Glomerular endothelial cell (primary cell): ENCODE measurements at regions not wholly inside any gene's neighbourhood (a gene's known extent, or its start where the extent isn't known, plus 50 kb on each side); places are given as distances from the start of the nearest gene placed in this dataset.
"Not testable (repeated sequence)": the region's sequence is repeated elsewhere in the genome, so short reads cannot be mapped to it uniquely, and the experiment has no call there.

Source experiments
- DNase-seq: peaks from one replicate; pipeline ENCODE4 v3.0.0-alpha.2; 2011; ENCODE audit warnings: low read depth, low spot score; ENCODE audit errors: extremely low read depth

DNA sequence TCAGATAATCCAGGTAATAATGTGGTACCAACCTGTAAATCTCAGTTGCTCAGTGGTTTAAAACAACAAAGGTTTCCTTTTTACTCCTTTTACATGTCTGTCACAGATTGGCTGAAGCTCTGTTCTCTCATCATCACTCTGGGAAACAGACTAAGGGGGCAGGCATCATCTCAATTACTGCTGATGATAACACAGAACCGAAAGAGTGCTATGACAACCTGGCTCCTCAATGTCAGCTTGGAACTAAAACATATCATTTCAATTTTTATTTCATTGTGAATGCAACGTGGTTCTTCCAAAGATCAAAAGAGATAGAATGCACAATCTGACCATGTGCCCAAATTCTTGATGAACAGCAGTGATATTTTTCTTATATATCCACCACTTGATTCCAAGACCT is 1315.0 kb upstream of the CDH2 start:
- DNase-seq: no peak

DNA sequence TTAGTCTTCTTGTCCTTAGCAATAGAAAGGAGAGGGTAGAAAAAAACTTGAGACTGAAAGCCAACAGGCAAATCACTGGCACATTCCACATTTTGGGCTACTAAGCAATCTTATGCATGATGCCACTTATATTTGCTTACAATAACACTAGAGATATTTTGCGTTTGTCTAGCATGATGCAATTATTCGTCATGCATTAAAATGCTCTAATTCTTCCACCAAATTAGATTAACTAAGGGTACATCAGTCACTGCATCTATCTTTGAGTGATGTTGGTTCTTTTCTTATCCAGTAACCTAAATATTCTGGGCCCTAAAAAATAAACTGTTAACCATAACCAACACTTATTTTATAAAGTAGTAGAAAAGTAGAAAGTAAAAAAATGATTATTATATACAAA is 1311.7 kb upstream of the CDH2 start:
- no peak for DNase-seq

DNA sequence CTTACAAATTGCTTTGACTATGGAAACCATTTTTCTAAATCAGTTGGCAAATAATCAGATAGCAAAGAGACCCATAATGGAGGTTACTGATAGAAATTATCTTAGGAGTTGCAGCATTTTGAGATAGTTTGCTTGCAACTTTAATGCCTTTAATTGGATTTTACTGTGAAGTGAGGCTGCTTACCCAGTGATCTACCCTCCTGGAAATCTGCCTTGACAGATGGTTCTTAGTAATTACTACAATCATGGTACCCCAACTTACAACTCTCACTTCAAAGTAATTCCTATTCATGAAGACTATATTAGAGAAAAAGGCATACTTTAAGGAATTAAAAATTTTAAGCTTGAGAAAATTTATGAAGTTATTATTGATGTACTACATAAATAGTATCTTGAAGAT is 1288.6 kb upstream of the CDH2 start:
- no peak for DNase-seq

DNA sequence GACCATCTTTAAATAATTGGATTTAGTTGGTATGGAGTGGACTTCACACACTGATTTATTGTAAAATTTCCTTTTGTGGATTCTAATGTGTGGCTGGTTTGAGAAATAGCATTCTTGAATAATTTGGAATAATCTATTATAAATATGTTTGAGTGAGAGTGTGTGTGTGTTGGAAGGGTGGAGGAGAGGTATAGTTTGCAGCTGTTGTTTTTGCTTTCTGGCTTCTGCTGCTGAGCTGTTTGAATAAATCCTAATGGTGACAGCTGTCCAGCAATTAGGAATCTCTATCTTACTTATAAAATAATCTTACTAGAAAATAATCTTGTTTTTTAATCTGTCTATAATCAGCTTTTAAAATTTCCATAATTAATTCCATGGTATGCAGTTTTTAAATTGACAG is 1283.0 kb upstream of the CDH2 start:
- no peak for DNase-seq

DNA sequence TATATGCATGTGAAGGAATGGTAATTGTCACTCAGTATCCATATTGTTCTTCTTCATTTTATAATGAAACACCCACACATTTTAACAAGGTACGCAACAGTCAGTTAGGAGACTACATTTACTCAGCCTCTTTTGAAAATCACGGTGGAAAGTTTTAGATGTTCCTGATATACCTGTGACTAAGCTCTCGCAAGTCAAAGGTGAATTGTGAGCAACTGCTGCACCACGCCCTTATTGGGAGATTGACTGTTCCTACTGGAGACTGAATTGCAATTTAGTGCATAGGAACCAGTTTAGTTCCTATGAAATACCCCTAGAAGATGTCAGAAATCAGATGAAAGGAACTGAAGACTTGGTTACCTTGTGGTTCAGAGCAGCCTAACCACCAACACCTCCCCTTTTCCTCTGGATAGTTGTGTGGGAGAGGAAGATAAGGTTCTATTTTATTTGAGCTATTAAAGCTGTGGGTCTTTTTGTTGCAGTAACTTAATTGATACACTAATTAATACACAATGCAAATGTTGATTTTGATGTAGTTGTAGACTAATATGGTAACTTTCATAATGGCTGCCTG is 1280.5 kb upstream of the CDH2 start:
- DNase-seq: no peak

DNA sequence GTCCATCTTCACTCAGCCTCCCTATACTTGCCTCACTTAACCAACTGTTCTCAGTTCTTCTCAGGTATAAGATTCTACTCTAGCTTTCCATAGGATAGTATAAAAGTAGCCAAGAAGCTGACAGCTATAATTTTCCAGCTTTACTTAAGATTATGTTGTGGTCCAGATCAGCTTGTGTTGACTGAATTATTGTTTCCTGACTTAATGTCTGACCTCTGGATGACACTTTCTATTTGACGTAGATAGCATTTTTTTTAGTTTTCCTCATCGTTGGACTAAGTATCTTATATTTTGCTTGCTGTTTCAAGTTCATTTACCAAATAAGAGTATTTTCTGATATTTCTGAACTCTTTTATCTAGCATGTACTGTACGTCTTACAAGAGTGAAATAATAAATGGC is 1272.5 kb upstream of the CDH2 start:
- DNase-seq: no peak

DNA sequence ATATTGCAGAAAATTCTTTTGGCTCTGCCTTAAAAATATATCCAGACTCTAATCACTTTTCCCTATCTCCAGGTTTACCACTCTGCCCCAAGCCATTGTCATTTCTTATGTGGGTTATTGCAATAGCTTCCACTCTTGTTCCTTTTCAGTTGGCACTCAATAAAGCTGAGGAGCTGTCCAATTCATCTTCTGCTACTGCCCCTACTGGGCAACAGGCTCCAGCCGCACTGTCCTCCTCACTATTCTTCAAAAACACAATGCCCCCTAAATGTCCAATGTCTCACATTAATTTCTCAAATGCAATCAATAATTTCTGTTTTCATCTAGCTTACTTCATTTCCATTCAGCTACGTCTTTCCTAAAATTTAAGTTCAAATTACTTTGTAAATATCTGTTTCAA is 1262.5 kb upstream of the CDH2 start:
- DNase-seq: no peak

DNA sequence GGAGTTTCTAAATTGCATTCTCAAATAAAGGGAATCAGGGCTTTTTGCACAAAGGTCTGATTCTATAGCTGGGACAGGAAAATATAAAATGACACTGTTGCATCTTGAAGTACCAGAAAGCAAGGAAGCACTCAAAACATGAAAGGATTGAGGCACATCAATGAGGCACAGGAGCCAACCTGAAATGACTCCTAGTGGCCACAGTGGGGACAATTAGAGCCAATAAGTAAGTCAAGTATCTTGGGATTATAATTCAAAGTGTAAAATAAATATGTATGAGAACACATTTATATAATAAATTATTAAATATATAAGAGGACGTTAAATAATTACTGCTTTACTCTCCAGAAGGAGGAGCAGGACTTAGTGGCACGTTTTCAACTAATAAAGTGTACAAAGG is 1259.5 kb upstream of the CDH2 start:
- DNase-seq: no peak

DNA sequence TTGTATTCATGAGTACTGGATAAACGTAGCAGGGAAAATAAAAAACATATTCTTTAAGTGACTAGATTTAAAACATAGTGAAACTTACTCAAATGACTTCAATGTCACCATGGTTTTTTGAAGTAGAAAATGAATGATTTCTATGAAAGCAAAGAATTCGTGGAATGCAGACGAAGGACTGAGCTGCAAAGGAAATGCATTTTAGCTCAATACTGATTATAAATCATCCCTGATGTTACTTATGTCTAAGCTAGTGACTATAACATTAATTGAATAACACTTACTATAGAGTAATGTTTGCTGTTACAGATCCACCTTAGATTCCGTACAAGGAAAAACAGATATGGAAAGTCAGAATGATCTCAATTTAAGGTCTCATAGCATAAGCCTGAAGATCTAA is 1257.7 kb upstream of the CDH2 start:
- no peak for DNase-seq

DNA sequence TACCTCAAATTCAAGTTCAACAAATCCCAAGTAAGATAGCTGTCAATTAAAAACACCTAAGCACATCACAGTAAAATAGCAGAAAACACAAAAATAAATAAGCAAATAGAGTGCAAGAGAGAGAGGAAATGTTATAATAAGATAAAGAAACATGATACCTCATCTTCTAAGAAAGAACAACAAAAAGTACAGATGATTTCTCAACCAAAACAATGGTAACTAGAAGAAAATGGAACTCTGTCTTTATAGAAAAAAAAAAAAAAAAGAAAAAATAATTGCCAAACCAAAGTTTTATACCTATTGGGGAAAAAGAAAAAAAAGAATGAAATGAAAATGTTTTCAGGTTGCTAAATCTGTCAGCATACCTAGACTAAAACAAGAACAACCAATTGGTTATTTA is 1253.5 kb upstream of the CDH2 start:
- no peak for DNase-seq

DNA sequence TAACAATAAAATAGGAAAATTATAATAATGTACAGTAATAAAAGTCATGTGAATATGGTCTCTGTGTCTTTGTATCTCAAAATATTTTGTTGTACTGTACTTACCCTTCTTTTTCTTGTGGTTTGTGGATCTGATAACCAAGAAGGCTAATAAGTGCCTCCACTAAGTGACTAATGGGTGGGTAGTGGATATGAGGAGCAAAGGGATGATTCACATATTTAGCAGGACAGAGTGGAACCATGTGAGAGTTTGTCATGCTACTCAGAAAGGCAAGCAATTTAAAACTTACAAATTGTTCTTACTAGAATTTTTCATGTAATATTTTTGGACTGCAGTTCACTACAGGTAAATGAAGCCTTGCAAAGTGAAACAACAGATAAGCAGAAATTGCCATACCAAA is 1241.2 kb upstream of the CDH2 start:
- DNase-seq: no peak

DNA sequence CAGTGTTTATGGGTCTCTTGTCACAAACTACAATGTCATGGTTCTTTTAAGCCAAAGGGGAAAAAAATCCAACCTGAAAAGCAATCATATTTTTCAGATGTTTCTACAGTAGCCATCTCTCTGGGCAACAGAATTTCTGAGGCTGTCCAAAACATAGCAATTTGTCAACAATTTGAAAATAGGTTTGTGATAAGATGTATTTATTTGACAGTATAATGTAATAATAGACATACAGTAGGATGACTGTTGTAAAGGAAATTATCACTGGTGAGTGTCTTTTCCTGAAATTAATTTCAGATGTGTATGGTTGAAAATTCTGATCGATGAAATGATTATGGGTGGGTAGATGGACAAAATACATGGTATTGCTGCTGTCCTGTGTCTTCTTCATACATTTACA is 1230.1 kb upstream of the CDH2 start:
- no peak for DNase-seq

DNA sequence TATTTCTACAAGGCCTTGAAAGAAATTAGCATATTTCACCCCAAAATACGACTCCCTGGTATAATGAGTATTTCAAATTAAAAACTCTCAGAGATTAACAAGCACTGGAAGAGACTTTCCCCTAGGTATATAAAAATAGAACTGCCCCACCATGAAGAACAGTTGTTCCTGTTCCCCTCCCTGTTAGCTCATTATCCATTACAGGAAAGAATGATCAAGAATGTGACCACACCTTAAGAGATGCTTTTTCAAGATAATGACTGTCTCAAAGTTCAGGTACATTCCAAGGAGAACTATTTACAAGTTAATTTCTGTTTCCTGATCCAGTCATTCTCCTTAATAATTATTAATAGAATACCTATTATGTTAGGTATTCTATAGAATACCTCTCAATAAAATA is 1220.6 kb upstream of the CDH2 start:
- no peak for DNase-seq

DNA sequence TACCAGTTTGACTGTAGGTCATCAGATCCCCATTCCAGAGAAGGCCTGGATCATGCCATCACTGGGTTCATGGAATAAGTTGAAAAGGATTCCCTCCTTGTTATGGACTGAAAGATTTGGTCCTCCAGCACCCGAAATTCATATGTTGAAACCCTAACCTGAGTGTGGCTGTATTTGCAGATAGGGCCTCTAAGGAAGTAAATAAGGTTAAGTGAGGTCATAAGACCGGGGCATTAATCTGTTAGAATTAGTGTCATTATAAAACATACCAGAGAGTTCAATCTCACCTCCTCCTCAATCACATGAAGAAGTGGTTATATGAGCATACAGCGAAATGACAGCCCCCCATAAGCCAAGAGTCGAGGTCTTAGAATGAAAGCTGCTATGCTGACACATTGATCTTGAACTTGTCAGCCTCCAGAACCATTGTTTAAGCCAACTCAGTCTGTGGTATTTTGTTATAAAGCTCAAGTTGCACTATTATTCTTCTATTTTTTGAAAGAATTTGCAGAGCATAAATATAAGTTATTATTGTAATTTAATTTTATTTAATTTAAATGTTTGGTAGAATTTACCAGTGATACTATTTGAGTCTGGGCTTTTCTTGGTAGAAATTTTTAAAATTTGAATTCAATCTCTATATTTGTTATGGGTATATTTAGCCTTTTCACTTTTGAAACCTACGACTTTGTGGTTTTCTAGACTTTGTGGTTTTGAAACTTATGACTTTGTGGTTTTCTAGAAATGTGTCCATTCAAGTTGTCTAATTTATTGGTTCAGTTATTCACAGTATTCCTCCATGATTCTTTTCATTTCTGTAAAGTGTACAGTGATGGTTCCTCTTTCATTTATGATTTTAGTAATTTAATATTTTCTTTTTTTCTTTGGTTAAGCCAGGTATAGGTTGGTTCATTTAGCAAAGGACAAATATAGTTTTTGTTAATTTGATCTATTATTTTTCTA is 1206.7 kb upstream of the CDH2 start:
- no peak for DNase-seq

DNA sequence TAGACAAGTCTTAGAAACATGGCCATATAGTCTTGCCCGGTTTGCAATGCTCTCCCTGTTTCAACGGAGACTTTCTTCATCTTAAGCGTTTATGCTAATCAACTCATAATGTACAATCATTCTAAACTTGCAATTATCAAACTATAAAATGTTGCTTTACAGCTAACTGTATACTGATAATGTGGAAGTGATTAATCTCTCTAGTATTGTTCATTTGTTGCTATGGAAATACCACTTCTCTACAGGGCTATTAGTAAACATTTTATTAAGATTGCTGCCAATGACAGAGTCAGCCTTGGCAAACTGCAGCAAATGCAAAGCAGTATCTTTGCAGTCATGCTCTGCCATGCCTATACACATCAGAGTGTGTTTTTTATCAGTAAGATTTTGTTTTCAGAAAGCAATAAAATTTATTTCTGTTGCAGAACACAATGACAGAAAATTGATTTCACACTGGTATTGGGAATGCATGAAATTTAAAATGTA is 1201.8 kb upstream of the CDH2 start:
- no peak for DNase-seq

DNA sequence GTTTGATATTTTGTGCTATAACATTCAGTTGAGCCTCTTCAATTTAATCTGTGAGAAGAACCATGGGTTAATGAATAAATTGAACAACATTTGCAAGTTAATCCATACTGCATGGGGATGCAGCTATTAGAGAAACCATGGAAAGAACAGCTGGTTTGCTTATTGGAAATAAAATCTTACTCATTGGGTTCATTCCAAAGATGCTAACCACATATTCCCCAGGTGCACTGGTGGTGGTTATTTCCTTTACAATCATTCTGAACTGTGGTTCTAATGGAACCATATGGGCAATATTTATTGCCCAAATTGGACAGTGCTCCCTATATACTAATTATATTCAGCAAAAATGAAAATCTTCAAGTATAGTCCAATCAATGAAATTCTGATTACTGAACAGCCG is 1200.4 kb upstream of the CDH2 start:
- DNase-seq: no peak

DNA sequence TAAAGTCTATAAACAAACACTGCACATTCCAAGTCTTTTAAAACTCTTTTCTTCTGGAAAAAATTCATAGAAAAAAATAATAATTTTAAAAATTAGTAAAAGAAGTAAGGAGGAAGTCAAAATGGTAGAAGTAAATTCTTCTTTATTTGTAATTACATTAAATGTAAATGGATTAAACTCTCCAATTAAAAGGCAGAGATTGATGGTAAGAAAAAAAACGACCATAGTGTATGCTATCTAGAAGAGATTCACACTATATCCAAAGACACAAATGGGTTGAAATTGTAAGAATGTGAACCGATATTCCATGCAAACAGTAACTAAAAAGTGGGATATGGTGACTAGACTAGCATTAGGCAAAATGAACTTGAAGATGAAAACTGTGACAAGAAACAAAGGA is 1196.1 kb upstream of the CDH2 start:
- DNase-seq: no peak

DNA sequence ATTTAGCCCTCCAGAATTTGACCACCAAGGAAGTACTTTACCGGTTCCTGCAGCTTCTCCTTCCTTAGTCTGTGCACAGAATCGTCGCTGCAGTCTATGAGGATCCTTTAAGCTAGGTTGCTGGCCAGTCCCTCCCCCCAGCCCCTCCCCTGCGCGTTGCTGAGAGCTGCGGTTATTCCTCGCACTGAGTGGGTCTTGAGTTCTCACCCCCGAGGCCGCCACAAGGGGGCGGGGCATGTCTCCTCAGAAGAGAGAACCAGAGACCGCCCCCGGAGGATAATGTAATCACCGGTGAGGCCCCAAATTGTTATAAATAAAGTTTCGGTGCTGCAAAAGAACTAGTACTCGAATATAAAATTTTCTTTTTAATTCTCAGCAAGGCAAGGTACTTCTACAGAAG is 1184.9 kb upstream of the CDH2 start:
- no peak for DNase-seq

DNA sequence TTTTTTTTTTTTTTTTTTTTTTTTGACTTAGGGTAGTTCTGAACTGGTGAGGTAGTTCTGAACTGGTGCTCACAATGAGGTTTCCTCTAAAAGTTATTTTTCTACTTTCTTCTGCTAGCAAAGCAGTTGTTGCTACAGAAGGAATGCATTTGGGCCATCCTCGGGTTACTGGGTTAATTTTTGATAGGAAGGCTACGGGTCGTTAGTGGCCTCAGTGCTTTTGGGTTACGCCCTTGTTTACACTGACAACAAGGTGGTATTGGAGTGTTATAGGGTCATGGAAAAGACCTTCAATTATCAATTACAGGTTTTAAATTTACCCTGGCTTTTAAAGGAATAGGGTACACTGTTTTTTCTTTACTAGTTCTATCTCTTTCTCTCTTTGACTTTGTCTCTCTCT is 1183.7 kb upstream of the CDH2 start:
- not testable (repeated sequence) for DNase-seq

DNA sequence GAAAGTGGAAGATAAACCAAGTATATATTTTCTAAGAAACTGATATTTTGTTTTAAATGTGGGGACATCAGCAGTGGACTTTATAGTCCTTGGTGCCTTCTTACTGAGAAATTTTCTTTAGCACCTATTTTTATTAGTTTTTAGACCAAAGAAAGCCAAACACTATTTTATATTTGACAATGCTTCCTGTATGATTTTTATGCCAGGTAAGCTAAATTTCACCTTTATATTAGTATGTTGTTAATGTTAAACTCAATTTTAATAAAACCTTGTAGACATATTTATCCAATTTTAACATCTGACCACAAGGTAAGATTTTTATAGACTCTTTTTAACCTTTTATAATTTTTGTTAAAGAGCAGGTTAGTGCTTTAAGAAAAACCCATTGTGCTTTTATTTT is 1182.3 kb upstream of the CDH2 start:
- not testable (repeated sequence) for DNase-seq

DNA sequence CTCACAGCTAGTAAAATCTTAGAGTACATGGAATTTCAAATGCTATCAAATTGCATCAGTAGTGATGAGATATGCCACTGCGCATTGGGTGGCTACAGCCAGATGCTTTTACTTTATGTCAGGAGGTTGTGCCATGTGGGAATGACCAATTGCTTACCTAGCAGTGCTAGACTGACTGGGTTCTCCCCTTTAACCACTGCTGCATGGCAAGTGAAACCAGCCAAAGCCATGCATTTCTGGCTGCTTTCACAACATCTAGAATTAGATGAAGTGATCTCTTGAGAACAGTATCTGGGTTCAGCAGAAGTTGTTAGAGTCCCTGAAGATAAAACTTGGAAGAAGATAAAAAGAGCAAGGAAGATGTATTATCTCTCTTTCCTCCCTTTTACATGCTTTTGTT is 1174.2 kb upstream of the CDH2 start:
- no peak for DNase-seq

DNA sequence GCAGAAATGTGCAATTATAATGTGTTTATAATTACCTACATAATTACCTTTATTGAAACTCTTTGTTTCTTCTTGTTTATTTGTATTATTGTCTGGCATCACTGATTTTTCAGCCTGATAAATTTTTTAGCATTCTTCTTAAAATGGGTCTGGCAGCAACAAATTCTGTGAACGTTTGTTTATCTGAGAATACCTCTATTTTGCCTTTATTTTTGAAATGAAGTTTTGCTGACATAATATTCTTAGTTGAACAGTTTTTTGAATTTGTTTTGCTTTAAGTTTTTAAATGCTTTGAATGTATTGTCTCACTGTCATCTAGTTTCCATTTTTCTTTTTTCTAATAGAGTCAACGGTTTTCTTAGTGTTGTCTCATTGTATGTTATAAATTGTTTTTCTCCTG is 1152.0 kb upstream of the CDH2 start:
- no peak for DNase-seq
